HepG2 (cell line): ENCODE measurements at regions not wholly inside any gene's neighbourhood (a gene's known extent, or its start where the extent isn't known, plus 50 kb on each side); places are given as distances from the start of the nearest gene placed in this dataset.

Experiments used
- ERF ChIP-seq: IDR thresholded peaks from 2 replicates; pipeline ENCODE4 v1.6.1; 2018; ENCODE audit warnings: missing biosample characterization, missing genetic modification reagents
- RORA ChIP-seq: sonication (generic); formaldehyde crosslinking; IDR thresholded peaks from 2 replicates; pipeline ENCODE4 v1.5.0; 2020; ENCODE audit warnings: mild to moderate bottlenecking, missing genetic modification reagents, moderate library complexity
- SUZ12 ChIP-seq: fragments of 150-350 bp; IDR thresholded peaks from 2 replicates; pipeline ENCODE4 v1.6.1; 2014; ENCODE audit warnings: low read depth, low read length
- TAF1 ChIP-seq: sonication (generic); formaldehyde crosslinking; IDR thresholded peaks from 2 replicates; pipeline ENCODE4 v1.4.0; 2020; ENCODE audit warnings: missing genetic modification reagents
- TF ChIP-seq, protein P1 (sequence below): sonication (generic); formaldehyde crosslinking; IDR thresholded peaks from 2 replicates; pipeline ENCODE4 v1.4.0; 2020; ENCODE audit warnings: missing genetic modification reagents
- TF ChIP-seq, protein P2 (sequence below), 2 experiments: fragments of 450-650 bp in 1 of 2; sonication (generic) in 1 of 2; formaldehyde crosslinking; IDR thresholded peaks; 2 replicates each; pipeline versions ENCODE4 v1.5.0 to v1.8.0; 2020 to 2022; ENCODE audit warnings: mild to moderate bottlenecking in 1 of 2, missing genetic modification reagents in 1 of 2
- TF ChIP-seq, protein P3 (sequence below): sonication (generic); formaldehyde crosslinking; IDR thresholded peaks from 2 replicates; pipeline ENCODE4 v1.4.0; 2020; ENCODE audit warnings: missing genetic modification reagents, borderline replicate concordance

DNA sequence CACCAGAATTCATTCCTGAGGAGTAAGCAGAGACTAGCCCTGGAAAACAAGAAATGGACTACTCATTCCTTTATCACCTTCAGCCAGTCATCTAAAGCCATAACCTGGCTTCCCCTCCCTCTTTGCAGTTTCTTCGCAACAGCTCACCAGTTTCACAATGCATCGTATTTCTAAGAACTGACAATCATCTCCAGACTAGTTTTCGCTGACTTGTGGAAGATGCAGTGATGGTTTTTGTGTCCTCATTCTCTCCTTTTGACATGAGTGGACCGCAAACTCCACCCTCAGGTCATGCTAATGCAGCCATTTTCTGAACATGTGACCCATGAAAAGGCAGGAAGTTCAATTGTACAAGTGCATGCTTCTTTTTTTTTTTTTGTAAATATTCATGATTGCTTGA lies 1203.5 kb downstream of the PCDH7 start:
- no peak for TF ChIP-seq TAF1
- TF ChIP-seq, protein P1, sequence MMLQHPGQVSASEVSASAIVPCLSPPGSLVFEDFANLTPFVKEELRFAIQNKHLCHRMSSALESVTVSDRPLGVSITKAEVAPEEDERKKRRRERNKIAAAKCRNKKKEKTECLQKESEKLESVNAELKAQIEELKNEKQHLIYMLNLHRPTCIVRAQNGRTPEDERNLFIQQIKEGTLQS, result no peak
- TF ChIP-seq, protein P2, sequence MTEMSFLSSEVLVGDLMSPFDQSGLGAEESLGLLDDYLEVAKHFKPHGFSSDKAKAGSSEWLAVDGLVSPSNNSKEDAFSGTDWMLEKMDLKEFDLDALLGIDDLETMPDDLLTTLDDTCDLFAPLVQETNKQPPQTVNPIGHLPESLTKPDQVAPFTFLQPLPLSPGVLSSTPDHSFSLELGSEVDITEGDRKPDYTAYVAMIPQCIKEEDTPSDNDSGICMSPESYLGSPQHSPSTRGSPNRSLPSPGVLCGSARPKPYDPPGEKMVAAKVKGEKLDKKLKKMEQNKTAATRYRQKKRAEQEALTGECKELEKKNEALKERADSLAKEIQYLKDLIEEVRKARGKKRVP (CRISPR knock-in tag; IDR thresholded peaks at IDR 0.05), result no peak
- TF ChIP-seq ERF (CRISPR knock-in tag), result no peak
- TF ChIP-seq RORA (CRISPR knock-in tag), result no peak
- no peak for TF ChIP-seq SUZ12
- TF ChIP-seq, protein P3, sequence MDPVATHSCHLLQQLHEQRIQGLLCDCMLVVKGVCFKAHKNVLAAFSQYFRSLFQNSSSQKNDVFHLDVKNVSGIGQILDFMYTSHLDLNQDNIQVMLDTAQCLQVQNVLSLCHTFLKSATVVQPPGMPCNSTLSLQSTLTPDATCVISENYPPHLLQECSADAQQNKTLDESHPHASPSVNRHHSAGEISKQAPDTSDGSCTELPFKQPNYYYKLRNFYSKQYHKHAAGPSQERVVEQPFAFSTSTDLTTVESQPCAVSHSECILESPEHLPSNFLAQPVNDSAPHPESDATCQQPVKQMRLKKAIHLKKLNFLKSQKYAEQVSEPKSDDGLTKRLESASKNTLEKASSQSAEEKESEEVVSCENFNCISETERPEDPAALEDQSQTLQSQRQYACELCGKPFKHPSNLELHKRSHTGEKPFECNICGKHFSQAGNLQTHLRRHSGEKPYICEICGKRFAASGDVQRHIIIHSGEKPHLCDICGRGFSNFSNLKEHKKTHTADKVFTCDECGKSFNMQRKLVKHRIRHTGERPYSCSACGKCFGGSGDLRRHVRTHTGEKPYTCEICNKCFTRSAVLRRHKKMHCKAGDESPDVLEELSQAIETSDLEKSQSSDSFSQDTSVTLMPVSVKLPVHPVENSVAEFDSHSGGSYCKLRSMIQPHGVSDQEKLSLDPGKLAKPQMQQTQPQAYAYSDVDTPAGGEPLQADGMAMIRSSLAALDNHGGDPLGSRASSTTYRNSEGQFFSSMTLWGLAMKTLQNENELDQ, result no peak
